ENCODE measurements at regions not wholly inside any gene's neighbourhood (a gene's known extent, or its start where the extent isn't known, plus 50 kb on each side); places are given as distances from the start of the nearest gene placed in this dataset.
"Not testable (repeated sequence)": the region's sequence is repeated elsewhere in the genome, so short reads cannot be mapped to it uniquely, and the experiment has no call there.

DNA sequence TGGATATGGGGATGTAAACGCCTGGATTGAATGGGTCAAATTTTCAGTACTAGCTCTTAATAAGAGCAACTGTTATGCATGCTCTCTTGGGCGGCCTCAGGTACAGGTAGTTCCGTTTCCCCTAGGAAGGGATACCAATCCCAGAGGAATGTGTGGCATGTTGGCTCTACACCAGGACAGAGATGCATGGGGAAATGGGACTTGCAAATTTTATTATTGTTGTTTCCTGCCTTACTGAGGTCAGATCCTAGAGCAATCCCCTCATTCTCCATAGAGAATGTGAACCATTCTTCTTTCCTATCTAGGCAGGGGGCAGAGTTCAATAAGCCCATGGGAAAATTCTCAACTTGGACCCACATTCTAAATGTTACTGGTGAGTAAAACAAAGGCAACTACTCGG lies 361.8 kb upstream of the FGF16 start:
- DNase-seq (ENCODE audit: low read depth): no peak
- no peak for TF ChIP-seq CTCF (conservative IDR thresholded peaks at IDR 0.05; ENCODE audit: control insufficient read depth, insufficient read depth, low read depth, low read length)
- no peak overlapping the region for H3K4me3 ChIP-seq (ENCODE audit: control insufficient read depth, low read depth, low read length)

DNA sequence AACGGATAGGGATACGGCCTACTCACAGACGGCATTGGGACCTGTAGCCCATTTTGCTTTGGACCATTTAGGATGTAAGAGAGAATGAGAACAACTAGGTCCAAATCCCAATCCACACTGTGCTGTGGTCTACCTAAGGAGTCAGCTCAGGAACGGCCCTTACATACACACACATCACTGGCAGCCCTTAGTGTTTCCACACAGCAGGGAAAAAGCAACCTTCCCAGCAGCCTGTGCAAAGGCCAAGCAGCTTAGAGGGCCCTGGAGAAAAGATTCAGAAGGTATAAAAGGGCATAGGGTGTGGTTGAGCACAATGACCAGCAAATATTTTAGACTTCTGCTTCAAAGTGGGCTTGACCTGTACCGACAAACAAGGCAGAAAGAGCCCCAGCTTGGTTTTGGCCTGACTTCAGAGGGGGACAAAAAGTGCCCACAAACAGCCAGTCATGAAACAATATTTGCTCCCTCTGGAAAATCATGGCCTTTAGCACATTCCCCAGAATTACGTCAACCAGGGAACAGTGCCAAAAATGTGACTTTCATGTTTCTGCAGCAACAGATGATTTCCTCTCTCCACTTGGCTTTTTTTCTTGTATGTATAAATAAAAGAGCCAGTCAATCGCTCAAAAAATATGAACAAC lies 359.5 kb upstream of the FGF16 start:
- peak; percentile 7 for DNase-seq (ENCODE audit: low read depth)
- no peak overlapping the region for H3K4me3 ChIP-seq (ENCODE audit: control insufficient read depth, low read depth, low read length)
- TF ChIP-seq CTCF (conservative IDR thresholded peaks at IDR 0.05; ENCODE audit: control insufficient read depth, insufficient read depth, low read depth, low read length): no peak

DNA sequence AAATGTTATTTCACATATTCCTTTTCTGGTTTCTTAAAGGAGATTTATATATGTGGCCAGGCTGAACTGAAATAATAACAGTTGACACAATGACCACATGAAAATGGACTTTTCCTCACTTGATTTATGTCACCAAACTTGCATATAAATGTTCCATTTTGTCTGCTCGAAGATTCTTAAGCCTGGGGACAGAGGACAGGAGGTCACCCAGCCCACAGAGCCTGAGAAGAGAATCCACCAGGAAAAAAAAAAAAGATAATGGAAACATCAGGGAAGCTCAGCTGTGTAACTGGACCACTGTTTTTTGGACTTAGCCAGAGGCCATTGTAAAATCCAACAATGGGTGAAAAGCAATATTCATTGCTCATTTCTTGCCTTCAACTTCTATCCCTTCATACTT lies 359.0 kb upstream of the FGF16 start:
- TF ChIP-seq CTCF (conservative IDR thresholded peaks at IDR 0.05; ENCODE audit: control insufficient read depth, insufficient read depth, low read depth, low read length): no peak
- H3K4me3 ChIP-seq (ENCODE audit: control insufficient read depth, low read depth, low read length): no peak overlapping the region
- DNase-seq (ENCODE audit: low read depth): no peak

- no peak for TF ChIP-seq CTCF (conservative IDR thresholded peaks at IDR 0.05; ENCODE audit: control insufficient read depth, insufficient read depth, low read depth, low read length)
- H3K4me3 ChIP-seq (ENCODE audit: control insufficient read depth, low read depth, low read length): no peak overlapping the region
- DNase-seq (ENCODE audit: low read depth): no peak
Measured at GRCh38 chrX:77114501-77114900, 332.7 kb upstream of the FGF16 start.

DNA sequence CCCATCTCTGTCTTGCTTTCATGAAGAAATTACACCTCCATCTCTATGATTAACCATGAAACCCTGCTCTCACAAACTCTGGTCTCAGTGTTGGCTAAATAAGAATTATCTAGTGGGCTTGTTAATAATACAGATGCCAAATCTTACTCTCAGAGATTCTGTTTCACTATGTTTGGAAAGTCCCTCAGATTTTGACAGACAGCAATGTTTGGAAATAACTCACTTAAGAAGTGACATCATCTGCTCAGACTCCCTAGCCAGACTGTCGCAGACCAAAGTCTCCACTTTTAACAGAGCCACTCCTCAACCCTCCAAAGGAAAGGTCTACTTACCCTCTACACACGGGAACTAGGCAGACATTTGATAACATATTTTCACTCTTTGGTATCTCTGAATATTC lies 328.5 kb upstream of the FGF16 start:
- no peak for DNase-seq (ENCODE audit: low read depth)
- no peak overlapping the region for H3K4me3 ChIP-seq (ENCODE audit: control insufficient read depth, low read depth, low read length)
- no peak for TF ChIP-seq CTCF (conservative IDR thresholded peaks at IDR 0.05; ENCODE audit: control insufficient read depth, insufficient read depth, low read depth, low read length)

DNA sequence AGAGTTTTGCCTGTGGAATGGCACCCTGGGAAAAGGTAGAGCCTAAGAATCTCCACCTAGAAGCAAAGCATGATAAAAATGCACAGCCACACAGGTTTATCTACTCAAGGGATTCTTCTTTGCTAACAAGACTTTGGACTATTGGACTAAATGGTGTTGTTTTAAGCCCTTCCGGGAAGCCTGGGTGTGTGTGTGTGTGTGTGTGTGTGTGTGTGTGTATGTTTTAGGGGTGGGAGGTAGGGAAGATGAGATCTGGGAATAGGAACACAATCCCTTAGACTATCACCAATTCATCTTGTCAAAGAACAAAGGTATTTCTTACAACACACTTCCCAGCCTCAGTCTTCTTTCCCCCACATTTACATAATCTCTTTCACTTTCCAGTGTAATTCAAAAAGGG lies 327.5 kb upstream of the FGF16 start:
- no peak overlapping the region for H3K4me3 ChIP-seq (ENCODE audit: control insufficient read depth, low read depth, low read length)
- no peak for TF ChIP-seq CTCF (conservative IDR thresholded peaks at IDR 0.05; ENCODE audit: control insufficient read depth, insufficient read depth, low read depth, low read length)
- DNase-seq (ENCODE audit: low read depth): no peak

- not testable (repeated sequence) for DNase-seq (ENCODE audit: low read depth); H3K4me3 ChIP-seq (ENCODE audit: control insufficient read depth, low read depth, low read length)
Measured at GRCh38 chrX:77123917-77124316, 323.3 kb upstream of the FGF16 start.

GRCh38 chrX:77127571-77127970 lies 319.6 kb upstream of the FGF16 start:
- DNase-seq (ENCODE audit: low read depth); H3K4me3 ChIP-seq (ENCODE audit: control insufficient read depth, low read depth, low read length): not testable (repeated sequence)

All from fibroblast of mammary gland (primary cell).